Chondrocyte (in vitro differentiated cells): ENCODE measurements at regions not wholly inside any gene's neighbourhood (a gene's known extent, or its start where the extent isn't known, plus 50 kb on each side); places are given as distances from the start of the nearest gene placed in this dataset.
"Not testable (repeated sequence)": the region's sequence is repeated elsewhere in the genome, so short reads cannot be mapped to it uniquely, and the experiment has no call there.

ENCODE experiments used
- DNase-seq: peaks from one replicate; pipeline ENCODE4 v3.0.0; 2021; ENCODE audit warnings: mixed read lengths, low spot score
- H3K27ac Mint-ChIP-seq: one replicate; pipeline ENCODE4 v1.8.0; 2021; ENCODE audit warnings: mild to moderate bottlenecking, moderate library complexity, mixed read lengths; ENCODE audit not compliant: unreplicated experiment
- H3K27me3 Mint-ChIP-seq: 2 replicates; pipeline ENCODE4 v1.8.0; 2021; ENCODE audit warnings: low read depth, mixed read lengths
- H3K36me3 Mint-ChIP-seq: 2 replicates; pipeline ENCODE4 v1.8.0; 2021; ENCODE audit warnings: low read depth, mixed read lengths
- H3K4me1 Mint-ChIP-seq: 2 replicates; pipeline ENCODE4 v1.8.0; 2021; ENCODE audit warnings: low read depth, mild to moderate bottlenecking, mixed read lengths
- H3K4me3 Mint-ChIP-seq: one replicate; pipeline ENCODE4 v1.8.0; 2021; ENCODE audit warnings: mild to moderate bottlenecking, moderate library complexity, mixed read lengths; ENCODE audit not compliant: unreplicated experiment
- H3K9me3 Mint-ChIP-seq: 2 replicates; pipeline ENCODE4 v1.8.0; 2021; ENCODE audit warnings: low read depth, mixed read lengths
- CTCF ChIP-seq: fragments of 200-600 bp; sonication (generic); IDR thresholded peaks from 2 replicates; pipeline ENCODE4 v1.5.0; 2021; ENCODE audit warnings: antibody characterized with exemption, mild to moderate bottlenecking, moderate library complexity

- Mint-ChIP-seq H3K36me3 (no peaks in the 10 kb centered on the region), H3K4me3 (no peak overlapping the region), H3K4me1 (no peaks in the 10 kb centered on the region), H3K27ac (no peak overlapping the region), H3K9me3 (no peaks in the 10 kb centered on the region), H3K27me3 (peaks cover 12% of the 10 kb centered on the region)
- peak; percentile 78 for TF ChIP-seq CTCF
- no peak for DNase-seq
Measured at GRCh38 chr16:10256784-10257641, 74.8 kb upstream of the GRIN2A start.

GRCh38 chr16:10257642-10258251 is 75.5 kb upstream of the GRIN2A start:
- not testable (repeated sequence) for H3K27ac Mint-ChIP-seq, H3K27me3 Mint-ChIP-seq, H3K36me3 Mint-ChIP-seq

GRCh38 chr16:10258930-10259603 is 76.8 kb upstream of the GRIN2A start:
- not testable (repeated sequence) for H3K27ac Mint-ChIP-seq, H3K9me3 Mint-ChIP-seq, H3K4me1 Mint-ChIP-seq, H3K27me3 Mint-ChIP-seq, DNase-seq, H3K36me3 Mint-ChIP-seq, H3K4me3 Mint-ChIP-seq

More at GRCh38 chr16:10257642-10258251, 75.5 kb upstream of the GRIN2A start:
- H3K4me3 Mint-ChIP-seq, DNase-seq, H3K9me3 Mint-ChIP-seq, H3K4me1 Mint-ChIP-seq: not testable (repeated sequence)

- H3K27ac Mint-ChIP-seq = no peak overlapping the region
Measured at GRCh38 chr16:10261077-10261476, 78.8 kb upstream of the GRIN2A start.

GRCh38 chr16:10261526-10261925 is 79.3 kb upstream of the GRIN2A start:
- DNase-seq, H3K4me3 Mint-ChIP-seq, H3K27me3 Mint-ChIP-seq, H3K27ac Mint-ChIP-seq, H3K4me1 Mint-ChIP-seq, H3K9me3 Mint-ChIP-seq, H3K36me3 Mint-ChIP-seq: not testable (repeated sequence)

More at GRCh38 chr16:10261077-10261476, 78.8 kb upstream of the GRIN2A start:
- H3K27me3 Mint-ChIP-seq = peaks cover 2% of the 10 kb centered on the region
- no peak for TF ChIP-seq CTCF
- no peaks in the 10 kb centered on the region for H3K9me3 Mint-ChIP-seq
- no peak for DNase-seq
- H3K4me3 Mint-ChIP-seq = no peak overlapping the region
- H3K4me1 Mint-ChIP-seq = no peaks in the 10 kb centered on the region
- no peaks in the 10 kb centered on the region for H3K36me3 Mint-ChIP-seq

- H3K4me1 Mint-ChIP-seq = no peaks in the 10 kb centered on the region
- DNase-seq = no peak
- H3K9me3 Mint-ChIP-seq = no peaks in the 10 kb centered on the region
- H3K27me3 Mint-ChIP-seq = peaks cover 1% of the 10 kb centered on the region
- no peak overlapping the region for H3K27ac Mint-ChIP-seq
- H3K4me3 Mint-ChIP-seq = no peak overlapping the region
- H3K36me3 Mint-ChIP-seq = no peaks in the 10 kb centered on the region
- no peak for TF ChIP-seq CTCF
Measured at GRCh38 chr16:10262377-10263132, 80.3 kb upstream of the GRIN2A start.
